ENCODE measurements at regions not wholly inside any gene's neighbourhood (a gene's known extent, or its start where the extent isn't known, plus 50 kb on each side); places are given as distances from the start of the nearest gene placed in this dataset.

DNA sequence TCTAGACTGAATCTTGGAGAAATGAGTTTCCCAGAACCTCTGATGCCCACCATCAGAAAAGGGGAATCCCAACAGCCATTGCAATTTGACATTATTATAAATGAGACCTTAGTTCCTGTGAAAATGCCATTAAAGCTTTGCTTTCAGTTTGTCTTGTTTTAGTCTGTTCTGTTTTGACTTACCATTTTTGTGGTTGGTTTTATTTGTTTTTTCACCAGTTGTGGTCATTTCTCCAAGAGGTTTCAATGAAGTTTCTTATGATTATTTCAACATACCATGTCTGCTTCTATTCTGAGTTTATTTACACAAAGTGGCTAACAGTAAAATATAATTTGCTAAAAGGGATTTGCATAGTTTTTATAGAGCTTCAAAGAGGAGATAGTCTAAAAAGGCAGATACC is 175.0 kb upstream of the MCTP2 start:
- no peak overlapping the region for H3K4me3 Mint-ChIP-seq (ENCODE audit: low read depth, unreplicated experiment)
- no peak for DNase-seq
- H3K36me3 Mint-ChIP-seq (ENCODE audit: insufficient read depth, unreplicated experiment), result no peaks in the 10 kb centered on the region
- intact Hi-C loops (cut with micrococcal nuclease; ENCODE audit: unreplicated experiment), result no loop called here
- H3K9me3 Mint-ChIP-seq (ENCODE audit: low read depth, unreplicated experiment), result peaks cover 3% of the 10 kb centered on the region
- H3K4me1 Mint-ChIP-seq (ENCODE audit: low read depth, unreplicated experiment), result no peaks in the 10 kb centered on the region
- no peak overlapping the region for H3K27ac Mint-ChIP-seq (ENCODE audit: unreplicated experiment)
- no peaks in the 10 kb centered on the region for H3K27me3 Mint-ChIP-seq (ENCODE audit: unreplicated experiment)
- CTCF ChIA-PET, result no interaction called here
- TF ChIP-seq, protein P1, sequence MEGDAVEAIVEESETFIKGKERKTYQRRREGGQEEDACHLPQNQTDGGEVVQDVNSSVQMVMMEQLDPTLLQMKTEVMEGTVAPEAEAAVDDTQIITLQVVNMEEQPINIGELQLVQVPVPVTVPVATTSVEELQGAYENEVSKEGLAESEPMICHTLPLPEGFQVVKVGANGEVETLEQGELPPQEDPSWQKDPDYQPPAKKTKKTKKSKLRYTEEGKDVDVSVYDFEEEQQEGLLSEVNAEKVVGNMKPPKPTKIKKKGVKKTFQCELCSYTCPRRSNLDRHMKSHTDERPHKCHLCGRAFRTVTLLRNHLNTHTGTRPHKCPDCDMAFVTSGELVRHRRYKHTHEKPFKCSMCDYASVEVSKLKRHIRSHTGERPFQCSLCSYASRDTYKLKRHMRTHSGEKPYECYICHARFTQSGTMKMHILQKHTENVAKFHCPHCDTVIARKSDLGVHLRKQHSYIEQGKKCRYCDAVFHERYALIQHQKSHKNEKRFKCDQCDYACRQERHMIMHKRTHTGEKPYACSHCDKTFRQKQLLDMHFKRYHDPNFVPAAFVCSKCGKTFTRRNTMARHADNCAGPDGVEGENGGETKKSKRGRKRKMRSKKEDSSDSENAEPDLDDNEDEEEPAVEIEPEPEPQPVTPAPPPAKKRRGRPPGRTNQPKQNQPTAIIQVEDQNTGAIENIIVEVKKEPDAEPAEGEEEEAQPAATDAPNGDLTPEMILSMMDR (IDR thresholded peaks at IDR 0.05; ENCODE audit: unreplicated experiment), result no peak
- no TSS peak for BruUV-seq (replicated peaks)

DNA sequence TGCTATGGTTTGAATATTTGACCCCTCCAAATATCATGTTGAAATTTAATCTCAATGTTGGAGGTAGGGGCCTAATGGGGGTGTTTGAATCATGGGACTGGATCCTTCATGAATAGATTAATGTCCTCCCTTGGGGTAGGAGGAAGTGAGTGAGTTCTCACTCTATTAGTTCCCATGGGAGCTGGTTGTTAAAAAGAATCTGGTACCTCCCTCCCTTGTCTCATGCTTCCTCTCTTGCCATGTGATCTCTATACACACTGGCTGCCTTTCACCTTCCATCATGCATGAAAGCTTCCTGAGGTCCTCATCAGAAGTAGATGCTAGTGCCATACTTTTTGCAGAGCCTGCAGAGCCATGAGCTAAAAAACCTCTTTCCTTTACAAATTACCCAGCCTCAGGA is 177.7 kb upstream of the MCTP2 start:
- Mint-ChIP-seq H3K4me3 (ENCODE audit: low read depth, unreplicated experiment) (no peak overlapping the region), H3K9me3 (ENCODE audit: low read depth, unreplicated experiment) (peaks cover 3% of the 10 kb centered on the region), H3K36me3 (ENCODE audit: insufficient read depth, unreplicated experiment) (no peaks in the 10 kb centered on the region), H3K27ac (ENCODE audit: unreplicated experiment) (no peak overlapping the region), H3K4me1 (ENCODE audit: low read depth, unreplicated experiment) (no peaks in the 10 kb centered on the region), H3K27me3 (ENCODE audit: unreplicated experiment) (no peaks in the 10 kb centered on the region)
- DNase-seq, result no peak
- TF ChIP-seq, protein P1 (IDR thresholded peaks at IDR 0.05; ENCODE audit: unreplicated experiment), result no peak
- intact Hi-C loops (cut with micrococcal nuclease; ENCODE audit: unreplicated experiment), result no loop called here
- no TSS peak for BruUV-seq (replicated peaks)
- CTCF ChIA-PET, result no interaction called here

DNA sequence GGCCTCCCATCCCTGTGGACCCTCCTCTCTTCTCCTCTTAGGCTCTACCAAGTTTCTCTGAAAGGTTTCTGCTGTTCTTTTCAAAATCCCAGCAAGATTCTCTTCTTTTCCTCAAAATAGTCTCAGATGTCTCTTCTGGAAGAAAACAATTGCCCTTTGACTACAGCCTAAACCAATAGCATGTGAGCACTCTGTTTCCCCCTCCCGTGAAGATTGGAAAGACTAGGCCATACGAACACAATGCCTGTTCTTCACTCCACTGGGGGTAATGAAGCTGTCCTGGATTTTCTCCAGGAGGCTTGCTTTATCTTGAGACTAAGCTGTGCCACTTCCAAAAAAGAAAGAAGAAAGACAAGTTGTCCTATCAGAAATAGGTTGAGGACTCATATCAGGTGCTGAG is 178.7 kb upstream of the MCTP2 start:
- Mint-ChIP-seq H3K4me1 (ENCODE audit: low read depth, unreplicated experiment) (no peaks in the 10 kb centered on the region), H3K27me3 (ENCODE audit: unreplicated experiment) (no peaks in the 10 kb centered on the region), H3K27ac (ENCODE audit: unreplicated experiment) (no peak overlapping the region), H3K9me3 (ENCODE audit: low read depth, unreplicated experiment) (peaks cover 3% of the 10 kb centered on the region), H3K36me3 (ENCODE audit: insufficient read depth, unreplicated experiment) (no peaks in the 10 kb centered on the region), H3K4me3 (ENCODE audit: low read depth, unreplicated experiment) (no peak overlapping the region)
- intact Hi-C loops (cut with micrococcal nuclease; ENCODE audit: unreplicated experiment), result no loop called here
- no peak for DNase-seq
- no TSS peak for BruUV-seq (replicated peaks)
- TF ChIP-seq, protein P1 (IDR thresholded peaks at IDR 0.05; ENCODE audit: unreplicated experiment), result no peak
- CTCF ChIA-PET, result no interaction called here

DNA sequence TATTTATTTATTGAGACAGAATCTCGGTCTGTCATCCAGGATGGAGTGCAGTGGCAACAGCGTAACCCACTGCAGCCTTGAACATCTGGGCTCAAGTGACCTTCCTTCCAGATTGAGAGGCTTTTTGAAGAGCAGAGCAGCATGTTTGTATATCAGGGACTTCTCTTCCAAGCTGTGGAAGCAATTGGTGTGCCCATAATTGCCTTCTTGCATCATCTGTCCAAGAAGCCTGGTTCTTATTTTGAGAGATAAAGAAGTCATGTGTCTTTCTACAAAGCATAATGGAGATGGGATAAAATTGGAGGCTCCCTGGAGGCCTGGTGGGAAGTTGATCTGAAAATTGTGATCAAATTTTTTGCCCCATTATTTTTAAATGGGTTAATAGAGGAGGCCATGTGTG is 183.8 kb upstream of the MCTP2 start:
- CTCF ChIA-PET, result no interaction called here
- no TSS peak for BruUV-seq (replicated peaks)
- DNase-seq, result no peak
- H3K27ac Mint-ChIP-seq (ENCODE audit: unreplicated experiment), result no peak overlapping the region
- peaks cover 9% of the 10 kb centered on the region for H3K9me3 Mint-ChIP-seq (ENCODE audit: low read depth, unreplicated experiment)
- no peaks in the 10 kb centered on the region for H3K36me3 Mint-ChIP-seq (ENCODE audit: insufficient read depth, unreplicated experiment)
- TF ChIP-seq, protein P1 (IDR thresholded peaks at IDR 0.05; ENCODE audit: unreplicated experiment), result no peak
- no peak overlapping the region for H3K4me3 Mint-ChIP-seq (ENCODE audit: low read depth, unreplicated experiment)
- no peaks in the 10 kb centered on the region for H3K4me1 Mint-ChIP-seq (ENCODE audit: low read depth, unreplicated experiment)
- intact Hi-C loops (cut with micrococcal nuclease; ENCODE audit: unreplicated experiment), result no loop called here
- H3K27me3 Mint-ChIP-seq (ENCODE audit: unreplicated experiment), result no peaks in the 10 kb centered on the region
